Endothelial cell of umbilical vein (primary cell): ENCODE measurements at regions not wholly inside any gene's neighbourhood (a gene's known extent, or its start where the extent isn't known, plus 50 kb on each side); places are given as distances from the start of the nearest gene placed in this dataset.

Experiments used
- BruUV-seq: library from RNA; stranded (reverse); fragments of 400-500 nt; replicated peaks from 2 replicates; lab custom pipeline; 2021; lab: Mats Ljungman, UMichigan
- CTCF ChIA-PET: fragments of 300-600, 350-600 bp; sonication (Branson Sonifier 250); formaldehyde crosslinking; loops from one replicate; lab custom pipeline; 2021; ENCODE audit warnings: antibody characterized with exemption, inconsistent platforms; lab: Charles Lee
- POLR2A ChIA-PET: fragments of 300-600, 350-600 bp; sonication (Branson Sonifier 250); formaldehyde crosslinking; loops from one replicate; lab custom pipeline; 2021; ENCODE audit warnings: antibody characterized with exemption, inconsistent platforms; lab: Charles Lee
- DNase-seq: peaks from one replicate; pipeline ENCODE4 v3.0.0-alpha.2; 2011; ENCODE audit warnings: low read depth, low spot score
- FAIRE-seq: peaks from 2 replicates; lab custom pipeline; 2011; peaks lifted over from hg19 to GRCh38; lab: Jason Lieb, UNC
- H2AFZ ChIP-seq: 2 replicates; pipeline ENCODE4 v1.6.0; 2012; ENCODE audit warnings: low read depth, low read length, control low read depth, inconsistent platforms
- H3K27ac ChIP-seq: 2 replicates; pipeline ENCODE4 v1.5.1; 2011; ENCODE audit warnings: low read depth, mild to moderate bottlenecking, control low read depth, low read length, moderate library complexity; ENCODE audit not compliant: insufficient read depth
- H3K27me3 ChIP-seq, 2 experiments: 2 replicates each; pipeline versions ENCODE4 v1.6.0 to v1.6.1; 2011; ENCODE audit warnings: low read length in 2 of 2, mixed read lengths in 1 of 2; ENCODE audit not compliant: control insufficient read depth in 2 of 2, insufficient read depth in 2 of 2
- H3K36me3 ChIP-seq, 2 experiments: 2 replicates in 1 of 2; 3 replicates in 1 of 2; pipeline ENCODE4 v1.5.1; 2011; ENCODE audit warnings: low read length in 2 of 2, mild to moderate bottlenecking in 1 of 2, moderate library complexity in 1 of 2; ENCODE audit not compliant: control insufficient read depth in 2 of 2, insufficient read depth in 2 of 2; ENCODE audit errors: extremely low read depth in 1 of 2
- H3K4me1 ChIP-seq: 3 replicates; pipeline ENCODE4 v1.5.1; 2011; ENCODE audit warnings: mild to moderate bottlenecking, low read length; ENCODE audit not compliant: control insufficient read depth, insufficient read depth; ENCODE audit errors: extremely low read depth
- H3K4me2 ChIP-seq: 2 replicates; pipeline ENCODE4 v1.6.1; 2011; ENCODE audit warnings: low read length, control low read depth, mixed read lengths; ENCODE audit not compliant: insufficient read depth
- H3K4me3 ChIP-seq, 3 experiments: fragments of 200-600 bp in 1 of 3; sonication (generic), shearing (Covaris generic) in 1 of 3; replicated peaks in 1 of 3; 2 replicates each; pipeline ENCODE4 v1.5.1; 2011 to 2016; ENCODE audit warnings: control low read depth in 3 of 3, low read length in 3 of 3, mild to moderate bottlenecking in 2 of 3, inconsistent platforms in 1 of 3, low read depth in 1 of 3, moderate library complexity in 1 of 3; ENCODE audit not compliant: insufficient read depth in 1 of 3
- H3K79me2 ChIP-seq: 2 replicates; pipeline ENCODE4 v1.6.0; 2012; ENCODE audit warnings: low read length, inconsistent platforms; ENCODE audit not compliant: control insufficient read depth, insufficient read depth
- H3K9ac ChIP-seq: replicated peaks from 2 replicates; pipeline ENCODE3; 2011; ENCODE audit warnings: low read length, control low read depth; ENCODE audit not compliant: insufficient read depth; ENCODE audit errors: extremely low read depth
- H3K9me1 ChIP-seq: replicated peaks from 3 replicates; pipeline ENCODE4 v1.6.0; 2011; ENCODE audit warnings: mild to moderate bottlenecking, low read length; ENCODE audit not compliant: control insufficient read depth, insufficient read depth; ENCODE audit errors: extremely low read depth
- H3K9me3 ChIP-seq: replicated peaks from 2 replicates; pipeline ENCODE4 v1.5.1; 2012; ENCODE audit warnings: low read length, inconsistent platforms; ENCODE audit not compliant: control insufficient read depth, insufficient read depth
- H4K20me1 ChIP-seq: replicated peaks from 2 replicates; pipeline ENCODE3; 2011; ENCODE audit warnings: mild to moderate bottlenecking, low read length; ENCODE audit not compliant: control insufficient read depth, insufficient read depth; ENCODE audit errors: extremely low read depth
- CTCF ChIP-seq, 2 donors: IDR thresholded peaks; 1 replicate in 1 of 2; 2 replicates in 1 of 2; pipeline ENCODE4 v1.5.1; 2011; ENCODE audit warnings: low read length in 2 of 2, mild to moderate bottlenecking in 2 of 2, moderate library complexity in 2 of 2, control low read depth in 1 of 2, inconsistent platforms in 1 of 2, low read depth in 1 of 2; ENCODE audit not compliant: insufficient read depth in 1 of 2; ENCODE audit errors: extremely low read depth in 1 of 2
- EZH2 ChIP-seq: IDR thresholded peaks from 2 replicates; pipeline ENCODE4 v1.6.1; 2012; ENCODE audit warnings: borderline replicate concordance, low read depth, mild to moderate bottlenecking, moderate library complexity, low read length, inconsistent platforms; ENCODE audit not compliant: severe bottlenecking
- FOS ChIP-seq: IDR thresholded peaks from 2 replicates; pipeline ENCODE4 v1.6.1; 2011; ENCODE audit warnings: mild to moderate bottlenecking, low read length, moderate library complexity, borderline replicate concordance; ENCODE audit not compliant: insufficient read depth
- GATA2 ChIP-seq: IDR thresholded peaks from 2 replicates; pipeline ENCODE4 v1.7.0; 2011; ENCODE audit warnings: low read depth, mild to moderate bottlenecking, moderate library complexity, mixed read lengths, low read length; ENCODE audit not compliant: insufficient read length, insufficient read depth
- JUN ChIP-seq: IDR thresholded peaks from 2 replicates; pipeline ENCODE4 v1.6.1; 2011; ENCODE audit warnings: borderline replicate concordance, low read depth; ENCODE audit not compliant: insufficient read length, insufficient read depth
- MAX ChIP-seq: IDR thresholded peaks from 2 replicates; pipeline ENCODE4 v1.6.1; 2011; ENCODE audit not compliant: insufficient read depth, insufficient read length
- MYC ChIP-seq: IDR thresholded peaks from one replicate; pipeline ENCODE4 v1.6.1; 2011; ENCODE audit warnings: mild to moderate bottlenecking, low read depth, low read length
- POLR2A ChIP-seq: IDR thresholded peaks from 2 replicates; pipeline ENCODE4 v1.6.1; 2012; ENCODE audit warnings: low read depth, mild to moderate bottlenecking, control low read depth, low read length
- POLR2AphosphoS5 ChIP-seq: IDR thresholded peaks from 2 replicates; pipeline ENCODE4 v1.6.1; 2012; ENCODE audit warnings: low read depth, mild to moderate bottlenecking, control low read depth, low read length, moderate library complexity; ENCODE audit not compliant: insufficient read depth
- dilution Hi-C: fragments of 300-500 bp; cut with MboI; formaldehyde crosslinking; loops from one replicate; pipeline ENCODE4 v1.15.0; 2019; ENCODE audit warnings: low sequenced_read_pairs; ENCODE audit not compliant: extremely low pct_ligation_motif_present
- intact Hi-C: fragments of 100-400 bp; cut with micrococcal nuclease; formaldehyde crosslinking; loops from one replicate; pipeline ENCODE4 v1.10.0; 2022

GRCh38 chr5:68754536-68754935, 339.3 kb upstream of the SLC30A5 start:
- Histone ChIP-seq H3K4me2 (no peak overlapping the region), H3K4me3 (no peak overlapping the region), H3K27me3 (peaks cover 0 to 3% of the 10 kb centered on the region in 2 experiments), H3K9ac (no peak overlapping the region), H3K4me1 (no peaks in the 10 kb centered on the region), H3K36me3 (no peaks in the 10 kb centered on the region), H3K9me3 (no peaks in the 10 kb centered on the region), H3K9me1 (no peaks in the 10 kb centered on the region), H4K20me1 (no peaks in the 10 kb centered on the region), H3K27ac (no peak overlapping the region), H3K79me2 (no peaks in the 10 kb centered on the region), H2AFZ (no peak overlapping the region)
- DNase-seq: no peak
- dilution Hi-C loops: no loop called here
- no TSS peak for BruUV-seq
- no peak for FAIRE-seq
- TF ChIP-seq MYC: no peak
- no peak for TF ChIP-seq EZH2
- no peak for TF ChIP-seq POLR2AphosphoS5
- TF ChIP-seq JUN: no peak
- no peak for TF ChIP-seq MAX
- TF ChIP-seq GATA2: no peak
- no peak for TF ChIP-seq CTCF (IDR thresholded peaks at IDR 0.05; ENCODE audit: extremely low read depth in 1 of 2, insufficient read depth in 1 of 2, low read depth in 1 of 2, low read length in 2 of 2)
- TF ChIP-seq POLR2A: no peak
- TF ChIP-seq FOS: no peak
- ChIA-PET CTCF (interaction anchor here (1.4 kb wide), 1 partner anchor 10 kb away, joined by 4 read pairs; no protein-coding TSS in a partner anchor), POLR2A (no interaction called here)
- intact Hi-C loops: no loop called here
